Neural crest cell (in vitro differentiated cells): ENCODE measurements at regions not wholly inside any gene's neighbourhood (a gene's known extent, or its start where the extent isn't known, plus 50 kb on each side); places are given as distances from the start of the nearest gene placed in this dataset.

ENCODE experiments used
- DNase-seq: peaks from one replicate; pipeline ENCODE4 v3.0.0; 2021; ENCODE audit warnings: low read depth, mixed read lengths, low spot score
- H3K27ac Mint-ChIP-seq: one replicate; pipeline ENCODE4 v1.8.0; 2021; ENCODE audit warnings: mild to moderate bottlenecking, mixed read lengths; ENCODE audit not compliant: unreplicated experiment
- H3K27me3 Mint-ChIP-seq: 2 replicates; pipeline ENCODE4 v1.8.0; 2021; ENCODE audit warnings: low read depth, mild to moderate bottlenecking, mixed read lengths
- H3K36me3 Mint-ChIP-seq: 2 replicates; pipeline ENCODE4 v1.8.0; 2021; ENCODE audit warnings: low read depth, mild to moderate bottlenecking, mixed read lengths
- H3K4me1 Mint-ChIP-seq: 2 replicates; pipeline ENCODE4 v1.8.0; 2021; ENCODE audit warnings: mixed read lengths
- H3K4me3 Mint-ChIP-seq: one replicate; pipeline ENCODE4 v1.8.0; 2021; ENCODE audit warnings: mild to moderate bottlenecking, mixed read lengths
- H3K9me3 Mint-ChIP-seq: 2 replicates; pipeline ENCODE4 v1.8.0; 2021; ENCODE audit warnings: mixed read lengths
- TF ChIP-seq, protein P1 (sequence below): fragments of 200-600 bp; sonication (generic); conservative IDR thresholded peaks from 2 replicates; pipeline ENCODE4 v1.5.0; 2021; ENCODE audit warnings: antibody characterized with exemption, mild to moderate bottlenecking

DNA sequence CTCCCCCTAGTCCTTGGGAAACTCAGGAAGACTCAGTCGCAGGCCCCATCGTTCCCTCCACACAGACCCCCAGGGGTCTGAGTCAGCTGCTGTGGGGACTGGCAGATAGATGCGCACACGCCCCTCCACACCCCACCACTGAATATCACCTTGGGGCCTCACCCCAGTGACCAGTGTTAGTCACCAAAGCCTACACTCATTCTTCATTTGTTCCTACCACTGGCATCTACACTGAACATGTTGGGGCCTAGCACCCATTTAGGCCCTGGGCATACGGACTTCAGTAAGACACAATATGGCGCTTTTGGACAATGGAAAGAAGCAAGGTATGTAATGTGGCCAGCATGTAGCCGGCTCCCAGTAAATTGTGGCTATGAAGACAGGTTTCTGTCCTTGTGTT is 154.1 kb upstream of the PJA1 start:
- Mint-ChIP-seq H3K36me3 (no peaks in the 10 kb centered on the region), H3K9me3 (no peaks in the 10 kb centered on the region), H3K27me3 (no peaks in the 10 kb centered on the region), H3K27ac (no peak overlapping the region), H3K4me3 (no peak overlapping the region), H3K4me1 (peaks cover 16% of the 10 kb centered on the region)
- TF ChIP-seq, protein P1, sequence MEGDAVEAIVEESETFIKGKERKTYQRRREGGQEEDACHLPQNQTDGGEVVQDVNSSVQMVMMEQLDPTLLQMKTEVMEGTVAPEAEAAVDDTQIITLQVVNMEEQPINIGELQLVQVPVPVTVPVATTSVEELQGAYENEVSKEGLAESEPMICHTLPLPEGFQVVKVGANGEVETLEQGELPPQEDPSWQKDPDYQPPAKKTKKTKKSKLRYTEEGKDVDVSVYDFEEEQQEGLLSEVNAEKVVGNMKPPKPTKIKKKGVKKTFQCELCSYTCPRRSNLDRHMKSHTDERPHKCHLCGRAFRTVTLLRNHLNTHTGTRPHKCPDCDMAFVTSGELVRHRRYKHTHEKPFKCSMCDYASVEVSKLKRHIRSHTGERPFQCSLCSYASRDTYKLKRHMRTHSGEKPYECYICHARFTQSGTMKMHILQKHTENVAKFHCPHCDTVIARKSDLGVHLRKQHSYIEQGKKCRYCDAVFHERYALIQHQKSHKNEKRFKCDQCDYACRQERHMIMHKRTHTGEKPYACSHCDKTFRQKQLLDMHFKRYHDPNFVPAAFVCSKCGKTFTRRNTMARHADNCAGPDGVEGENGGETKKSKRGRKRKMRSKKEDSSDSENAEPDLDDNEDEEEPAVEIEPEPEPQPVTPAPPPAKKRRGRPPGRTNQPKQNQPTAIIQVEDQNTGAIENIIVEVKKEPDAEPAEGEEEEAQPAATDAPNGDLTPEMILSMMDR = no peak
- DNase-seq = no peak

DNA sequence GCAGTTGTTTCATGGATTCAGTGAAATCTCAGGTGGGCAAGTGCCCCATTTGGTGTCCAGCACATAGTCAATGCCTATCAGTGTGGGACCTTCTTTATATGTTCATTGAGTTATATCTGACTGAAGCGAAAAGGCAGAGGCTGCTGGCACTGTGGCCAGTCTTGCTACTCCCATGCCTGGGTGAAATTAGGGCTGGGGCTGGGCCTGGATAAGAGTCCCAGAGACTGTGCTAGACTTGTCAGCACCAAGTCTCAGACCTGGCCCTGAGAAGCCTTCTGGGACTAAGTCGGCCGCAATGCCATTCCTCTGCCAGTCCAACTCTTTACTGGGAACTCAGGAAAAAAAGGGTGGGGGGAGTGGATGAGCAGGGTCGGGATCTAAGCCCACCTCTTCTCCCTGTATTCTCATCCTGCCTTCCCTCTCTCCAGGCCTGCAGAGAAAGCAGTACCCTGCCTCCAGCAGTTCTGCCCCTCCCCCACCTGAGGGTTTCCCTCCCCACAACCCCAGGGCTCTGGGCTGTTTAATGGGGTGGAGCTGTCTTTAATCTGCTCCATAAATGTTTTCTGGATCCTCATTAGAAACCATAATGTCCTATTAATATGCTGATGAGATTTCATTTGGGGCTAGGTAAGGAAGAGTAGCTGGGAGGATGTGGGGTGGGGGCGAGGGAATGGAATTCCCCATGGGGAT is 153.5 kb upstream of the PJA1 start:
- Mint-ChIP-seq H3K27me3 (no peaks in the 10 kb centered on the region), H3K9me3 (no peaks in the 10 kb centered on the region), H3K4me3 (no peak overlapping the region), H3K36me3 (no peaks in the 10 kb centered on the region), H3K27ac (no peak overlapping the region), H3K4me1 (peaks cover 16% of the 10 kb centered on the region)
- TF ChIP-seq, protein P1 = no peak
- no peak for DNase-seq

DNA sequence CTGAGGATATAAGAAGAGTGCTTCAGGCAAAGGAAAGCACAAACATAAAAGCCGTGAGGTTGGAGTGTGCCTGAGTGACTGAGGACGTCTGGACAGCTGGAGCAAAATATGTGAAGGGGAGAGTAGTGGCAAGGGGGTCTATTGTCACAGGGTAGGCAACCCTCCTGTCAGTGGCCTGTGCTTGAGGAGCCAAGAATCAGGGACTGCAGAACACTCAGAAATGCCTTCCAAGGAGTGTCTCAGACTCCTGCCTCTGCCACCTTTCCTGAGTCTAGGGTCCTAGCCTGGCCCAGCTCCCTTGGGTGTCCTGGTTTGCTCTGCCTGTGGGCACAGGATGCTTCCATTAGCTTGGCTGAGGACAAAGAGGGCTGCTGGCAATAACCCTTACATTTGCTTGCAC is 152.5 kb upstream of the PJA1 start:
- DNase-seq = no peak
- Mint-ChIP-seq H3K27me3 (no peaks in the 10 kb centered on the region), H3K4me3 (no peak overlapping the region), H3K9me3 (no peaks in the 10 kb centered on the region), H3K4me1 (peaks cover 23% of the 10 kb centered on the region), H3K36me3 (no peaks in the 10 kb centered on the region), H3K27ac (peak overlapping the region; percentile 53)
- TF ChIP-seq, protein P1 = no peak

DNA sequence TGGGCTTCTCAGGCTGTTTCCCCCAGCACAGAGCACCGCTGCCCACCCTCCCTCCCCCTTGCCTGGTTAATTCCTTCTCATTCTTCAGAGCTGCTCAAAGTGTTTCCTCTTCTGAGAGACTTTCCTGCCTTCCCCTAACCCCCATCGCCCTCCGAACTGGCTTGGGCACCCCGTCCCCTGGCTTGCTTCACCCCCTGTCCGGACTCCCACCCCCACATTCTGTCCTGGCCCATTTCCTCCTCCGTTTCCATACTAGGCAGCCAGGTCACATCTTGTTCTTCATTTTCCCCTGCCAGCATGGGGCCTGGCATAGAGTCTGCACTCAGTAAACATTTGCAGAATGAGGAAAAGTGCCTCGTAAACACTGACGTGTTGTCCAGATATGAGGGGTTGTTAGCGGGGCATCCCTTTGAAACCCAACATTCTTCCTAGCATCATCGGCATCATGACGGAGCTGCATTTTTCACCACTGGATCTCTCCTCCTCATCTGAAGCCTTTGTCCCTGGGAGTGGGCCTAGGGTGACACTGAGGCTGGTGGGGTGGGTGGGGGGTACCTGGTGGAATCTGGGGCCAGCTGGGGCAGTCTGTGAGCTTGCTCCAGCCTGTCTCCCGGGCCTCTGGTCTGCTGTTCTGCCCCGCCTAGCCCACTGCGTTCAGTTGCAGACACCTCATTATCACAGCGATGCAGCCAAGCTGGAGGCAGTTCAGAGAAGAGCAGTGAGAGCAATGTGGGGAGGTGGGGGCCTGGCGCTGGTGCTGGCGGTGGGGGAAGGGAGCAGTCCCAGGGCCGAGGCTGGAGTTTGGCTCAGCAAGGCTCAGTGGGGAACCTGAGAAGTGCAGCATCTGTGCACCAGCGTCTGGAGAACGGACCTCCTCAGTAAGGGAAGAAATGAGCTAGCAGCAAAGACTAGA is 149.4 kb upstream of the PJA1 start:
- H3K9me3 Mint-ChIP-seq = no peaks in the 10 kb centered on the region
- no peak for DNase-seq
- no peaks in the 10 kb centered on the region for H3K27me3 Mint-ChIP-seq
- TF ChIP-seq, protein P1 = no peak
- H3K27ac Mint-ChIP-seq = no peak overlapping the region
- no peak overlapping the region for H3K4me3 Mint-ChIP-seq
- H3K36me3 Mint-ChIP-seq = no peaks in the 10 kb centered on the region
- H3K4me1 Mint-ChIP-seq = peaks cover 23% of the 10 kb centered on the region

DNA sequence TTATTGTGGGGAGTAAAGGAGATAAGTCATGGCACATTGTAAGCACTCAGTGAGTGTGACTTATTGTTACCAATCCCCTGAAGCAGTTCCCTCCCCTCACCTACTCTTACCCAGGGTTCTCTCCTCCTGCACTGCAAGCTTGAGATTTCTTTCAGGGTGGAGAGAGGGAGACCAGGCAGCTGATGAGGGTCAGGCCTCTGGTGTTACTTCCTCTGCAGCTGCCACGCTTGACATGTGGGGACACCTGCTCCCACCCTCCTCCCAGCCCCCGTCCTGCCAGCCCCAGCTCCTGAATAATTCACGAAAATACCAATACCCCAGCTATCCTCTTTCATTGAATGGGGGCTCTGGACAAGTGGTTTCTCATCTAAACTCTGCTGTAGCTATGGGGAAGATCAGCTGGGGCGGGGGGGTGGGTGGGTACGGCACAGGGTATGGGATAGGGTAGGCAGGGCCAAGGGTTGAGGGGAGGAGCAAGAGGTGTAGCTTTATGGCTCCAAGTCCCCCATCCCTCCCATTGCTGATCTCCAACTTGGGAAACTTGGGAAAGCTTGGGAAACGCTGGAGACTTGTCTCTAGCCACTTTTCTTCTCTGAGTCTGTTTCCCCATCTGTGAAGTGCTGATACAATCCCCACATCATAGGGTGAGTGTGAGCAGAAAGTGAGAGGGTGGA is 148.5 kb upstream of the PJA1 start:
- Mint-ChIP-seq H3K27me3 (no peaks in the 10 kb centered on the region), H3K4me3 (no peak overlapping the region), H3K36me3 (no peaks in the 10 kb centered on the region), H3K4me1 (peaks cover 28% of the 10 kb centered on the region), H3K9me3 (peaks cover 4% of the 10 kb centered on the region), H3K27ac (no peak overlapping the region)
- DNase-seq = no peak
- TF ChIP-seq, protein P1 = no peak
